Epithelial cell of prostate (primary cell): ENCODE measurements at regions not wholly inside any gene's neighbourhood (a gene's known extent, or its start where the extent isn't known, plus 50 kb on each side); places are given as distances from the start of the nearest gene placed in this dataset.
"Not testable (repeated sequence)": the region's sequence is repeated elsewhere in the genome, so short reads cannot be mapped to it uniquely, and the experiment has no call there.

Experiments
- DNase-seq: peaks from one replicate; pipeline ENCODE4 v3.0.0-alpha.2; 2011; ENCODE audit warnings: low read depth, low spot score
- H3K27ac ChIP-seq: fragments of 450-650 bp; 2 replicates; pipeline ENCODE4 v1.5.1; 2017; ENCODE audit warnings: mild to moderate bottlenecking

GRCh38 chrX:94758130-94758529 lies 1084.1 kb downstream of the FAM133A start:
- no peak overlapping the region for H3K27ac ChIP-seq
- DNase-seq, result no peak

DNA sequence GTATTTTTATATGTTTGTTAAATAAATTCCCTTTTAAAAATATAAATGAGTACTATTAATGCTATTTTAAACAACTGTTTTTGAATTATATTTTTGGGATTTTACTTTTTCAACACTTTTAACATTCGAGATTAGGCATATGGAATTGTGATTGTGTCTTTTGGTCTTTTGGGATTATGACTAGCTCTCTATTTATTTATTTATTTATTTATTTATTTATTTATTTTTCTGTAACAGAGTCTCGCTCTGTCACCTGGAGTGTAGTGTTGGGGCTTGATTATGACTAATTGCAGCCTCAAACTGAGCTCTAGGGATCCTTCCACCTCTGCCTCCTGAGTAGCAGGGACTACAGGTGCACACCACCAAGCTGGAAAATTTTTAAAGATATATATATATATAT lies 1101.6 kb downstream of the FAM133A start:
- no peak overlapping the region for H3K27ac ChIP-seq
- DNase-seq, result no peak

DNA sequence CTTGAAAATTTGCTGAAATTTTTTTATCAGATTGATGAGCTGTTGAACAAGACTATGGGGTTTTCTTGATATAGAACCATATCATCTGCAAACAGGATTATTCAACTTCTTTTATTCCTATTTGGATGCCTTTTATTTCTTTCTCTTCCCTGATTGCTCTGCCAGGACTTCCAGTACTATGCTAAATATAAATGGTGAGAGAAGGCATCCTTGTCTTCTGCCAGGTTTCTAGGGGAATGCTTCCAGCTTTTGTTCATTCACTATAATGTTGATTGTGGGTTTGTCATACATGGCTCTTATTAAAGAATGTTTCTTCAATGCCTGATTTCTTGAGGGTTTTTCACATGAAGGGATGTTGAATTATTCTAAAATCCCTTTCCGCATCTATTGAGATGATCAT lies 1139.5 kb downstream of the FAM133A start:
- DNase-seq, result no peak
- no peak overlapping the region for H3K27ac ChIP-seq

DNA sequence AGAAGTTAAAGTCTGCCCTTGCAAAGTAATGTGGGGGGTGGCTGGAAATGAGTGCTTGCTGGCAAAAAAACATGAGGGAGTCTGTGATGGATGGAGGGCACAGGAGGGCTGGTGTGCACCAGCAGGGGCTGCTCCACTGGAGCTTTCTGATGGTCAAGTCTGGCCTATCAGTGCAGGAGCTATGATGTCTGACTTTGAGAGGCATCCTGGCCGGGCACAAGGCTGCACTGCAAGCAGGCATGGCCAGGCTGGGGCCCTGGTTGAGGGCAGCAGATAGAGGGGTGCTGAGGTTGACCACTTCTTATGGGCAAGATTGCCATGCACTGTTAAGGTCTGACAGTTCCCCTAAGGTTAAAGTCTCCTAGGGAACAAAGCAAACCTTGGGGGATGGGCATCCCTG lies 1140.2 kb downstream of the FAM133A start:
- DNase-seq, result no peak
- H3K27ac ChIP-seq, result no peak overlapping the region

DNA sequence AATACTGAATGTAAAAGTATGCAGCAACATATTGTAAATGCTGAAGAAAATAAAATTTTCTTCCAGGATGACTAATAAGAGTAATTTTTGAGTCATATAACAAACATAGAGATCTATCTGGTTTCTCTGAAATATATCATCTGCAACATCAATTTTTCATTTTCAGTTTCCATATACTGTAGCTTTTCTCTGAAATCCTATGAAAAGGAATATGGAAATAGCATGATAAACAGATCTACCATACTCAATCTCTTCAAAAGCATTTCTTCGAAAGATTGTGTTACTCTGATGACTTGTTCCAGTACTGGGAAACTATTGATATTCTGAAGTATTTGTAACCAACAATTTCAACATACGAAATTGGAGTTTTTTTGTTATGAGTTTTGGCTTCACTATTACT lies 1156.7 kb downstream of the FAM133A start:
- no peak overlapping the region for H3K27ac ChIP-seq
- DNase-seq, result no peak

DNA sequence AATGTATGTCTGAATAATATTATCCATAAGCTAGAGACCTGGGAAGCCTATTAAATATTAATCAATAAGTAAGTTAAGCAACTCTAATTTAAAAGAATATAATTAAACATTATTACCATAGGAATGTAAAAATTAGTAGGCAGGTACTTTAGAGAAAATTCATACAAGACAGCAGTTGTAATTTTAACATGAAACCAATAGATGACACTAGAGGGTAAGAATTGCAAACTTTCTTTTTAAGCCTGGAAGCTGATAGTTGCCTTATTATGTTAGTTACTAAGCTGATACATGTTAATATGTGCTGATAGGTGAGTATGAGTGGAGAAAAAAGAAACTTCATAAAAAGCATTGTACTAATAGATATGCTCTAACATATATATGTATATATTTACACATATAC lies 1157.4 kb downstream of the FAM133A start:
- DNase-seq, result no peak

DNA sequence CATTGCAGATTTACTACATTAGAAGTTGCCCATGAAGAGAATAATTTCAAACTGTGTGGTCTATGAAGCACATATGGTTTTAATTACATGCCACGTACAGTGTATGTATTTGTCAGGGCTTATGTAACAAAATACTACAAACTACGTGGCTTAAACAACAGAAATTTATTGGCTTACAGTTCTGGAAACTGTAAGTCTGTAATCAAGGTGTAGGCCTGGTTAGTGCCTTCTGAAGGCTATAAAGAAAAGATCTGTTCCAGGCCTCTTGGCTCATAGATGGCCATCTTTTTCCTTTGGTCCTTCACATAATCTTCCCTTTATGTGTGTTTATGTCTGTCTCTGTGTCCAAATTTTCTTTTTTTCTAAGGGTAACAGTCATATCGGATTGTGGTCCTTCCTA lies 1160.2 kb downstream of the FAM133A start:
- H3K27ac ChIP-seq, result no peak overlapping the region
- DNase-seq, result no peak

More for the DNA sequence above, 1157.4 kb downstream of the FAM133A start:
- no peak overlapping the region for H3K27ac ChIP-seq

- no peak for DNase-seq
These were observed 1176.8 kb downstream of the FAM133A start for GRCh38 chrX:94850811-94851210.

DNA sequence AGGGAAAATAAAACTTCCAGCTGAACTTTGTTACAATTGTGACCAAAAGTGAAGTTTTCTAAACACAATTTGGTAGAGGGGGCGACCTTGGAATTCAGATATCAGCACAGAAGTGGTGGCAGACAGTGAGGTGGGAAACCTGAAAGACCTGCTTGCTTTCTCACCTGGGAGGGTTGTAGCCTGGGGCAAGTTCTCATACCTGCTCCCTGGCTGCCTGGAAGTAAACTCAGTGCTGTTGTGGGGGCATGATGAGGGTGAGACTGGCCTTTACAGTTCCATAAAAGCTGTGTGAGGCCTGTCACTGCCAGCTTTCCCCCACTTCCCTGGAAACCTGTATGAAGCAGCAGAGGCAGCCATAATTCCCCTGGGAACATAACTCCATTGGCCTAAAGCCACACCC lies 1180.2 kb downstream of the FAM133A start:
- DNase-seq, result no peak

More at GRCh38 chrX:94850811-94851210, 1176.8 kb downstream of the FAM133A start:
- no peak overlapping the region for H3K27ac ChIP-seq

GRCh38 chrX:94862470-94862869 lies 1188.5 kb downstream of the FAM133A start:
- DNase-seq, H3K27ac ChIP-seq: not testable (repeated sequence)

More for the DNA sequence above, 1180.2 kb downstream of the FAM133A start:
- H3K27ac ChIP-seq, result no peak overlapping the region

DNA sequence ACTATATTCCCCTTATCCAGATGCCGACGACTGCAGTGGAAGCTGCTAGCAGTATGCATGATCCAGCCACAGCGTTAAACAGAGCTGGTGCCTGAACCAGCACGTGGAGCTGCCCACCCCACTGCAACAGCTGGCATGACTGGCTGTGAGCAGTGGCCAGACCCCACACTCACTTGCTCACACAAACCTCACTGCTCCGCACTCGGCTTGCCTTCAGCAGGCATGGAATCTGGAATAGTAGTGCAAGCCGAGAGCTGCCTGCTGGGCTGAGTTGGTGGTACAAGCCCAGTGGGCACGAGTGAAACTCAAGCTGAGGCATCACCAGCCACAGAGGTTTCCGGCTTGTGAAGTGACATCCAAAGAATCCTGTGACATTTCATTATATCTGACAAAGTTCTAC lies 1197.6 kb downstream of the FAM133A start:
- DNase-seq, result no peak
- no peak overlapping the region for H3K27ac ChIP-seq

DNA sequence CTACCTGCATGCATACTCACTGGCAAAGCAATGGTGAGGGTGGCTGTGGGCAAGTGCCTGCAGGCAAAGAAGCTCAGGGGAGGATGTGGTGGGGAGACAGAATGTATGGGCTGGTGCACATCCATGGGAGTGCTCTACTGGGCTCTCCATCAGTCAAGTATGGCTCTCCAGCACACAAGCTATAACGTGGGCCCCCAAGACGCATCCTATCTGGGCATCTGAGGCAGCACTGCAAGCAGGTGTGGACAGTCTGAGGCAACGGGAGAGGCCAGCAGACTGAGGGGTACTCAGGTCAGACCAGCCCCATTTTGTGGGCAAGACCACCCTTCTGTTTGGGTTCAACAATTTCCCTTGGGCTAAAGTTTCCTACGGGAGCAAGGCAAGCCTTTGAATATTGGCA lies 1227.8 kb downstream of the FAM133A start:
- DNase-seq, result no peak
- H3K27ac ChIP-seq, result no peak overlapping the region

DNA sequence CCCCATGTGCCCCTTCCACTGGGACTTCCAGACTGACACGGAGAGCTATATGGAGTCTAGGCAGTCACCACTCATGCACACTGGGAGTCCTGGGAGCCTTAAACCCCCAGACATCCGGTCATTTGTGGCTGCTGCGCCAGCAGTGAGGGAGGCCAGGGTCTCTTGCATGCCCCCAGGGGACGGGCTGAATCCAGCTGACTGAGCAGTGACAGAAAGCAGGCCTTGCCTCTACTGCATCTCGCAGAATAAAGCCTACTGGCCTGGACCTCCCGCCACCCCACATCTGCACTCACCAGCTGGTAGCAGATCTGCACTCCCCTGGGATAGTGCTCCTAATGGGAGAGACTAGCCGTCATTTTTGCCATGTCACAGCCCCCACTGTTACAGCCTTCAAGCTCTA lies 1234.2 kb downstream of the FAM133A start:
- no peak for DNase-seq
- H3K27ac ChIP-seq, result no peak overlapping the region

- no peak overlapping the region for H3K27ac ChIP-seq
These were observed 1234.6 kb downstream of the FAM133A start for GRCh38 chrX:94908648-94909047.

GRCh38 chrX:94914235-94914634 lies 1240.2 kb downstream of the FAM133A start:
- no peak overlapping the region for H3K27ac ChIP-seq
- DNase-seq, result no peak

More at GRCh38 chrX:94908648-94909047, 1234.6 kb downstream of the FAM133A start:
- no peak for DNase-seq

GRCh38 chrX:94932278-94932965 lies 1258.4 kb downstream of the FAM133A start:
- H3K27ac ChIP-seq, result no peak overlapping the region
- no peak for DNase-seq

DNA sequence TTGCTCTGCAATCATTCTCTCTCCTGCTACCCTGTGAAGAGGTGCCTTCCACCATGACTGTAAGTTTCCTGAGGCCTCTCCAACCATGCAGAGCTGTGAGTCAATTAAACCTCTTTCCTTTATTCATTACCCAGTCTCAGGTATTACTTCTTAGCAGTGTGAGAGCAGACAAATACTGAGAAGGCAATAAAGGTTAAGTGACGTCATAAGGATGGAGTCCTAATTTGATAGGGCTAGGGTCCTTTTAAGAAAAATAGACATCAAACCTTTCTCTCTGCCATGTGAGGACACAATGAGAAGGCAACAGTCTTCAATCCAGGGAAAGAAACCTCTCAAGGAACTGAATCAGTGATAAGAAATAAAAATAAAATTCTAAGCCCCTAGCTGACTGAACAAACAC lies 1262.7 kb downstream of the FAM133A start:
- DNase-seq, result no peak
- H3K27ac ChIP-seq, result no peak overlapping the region

DNA sequence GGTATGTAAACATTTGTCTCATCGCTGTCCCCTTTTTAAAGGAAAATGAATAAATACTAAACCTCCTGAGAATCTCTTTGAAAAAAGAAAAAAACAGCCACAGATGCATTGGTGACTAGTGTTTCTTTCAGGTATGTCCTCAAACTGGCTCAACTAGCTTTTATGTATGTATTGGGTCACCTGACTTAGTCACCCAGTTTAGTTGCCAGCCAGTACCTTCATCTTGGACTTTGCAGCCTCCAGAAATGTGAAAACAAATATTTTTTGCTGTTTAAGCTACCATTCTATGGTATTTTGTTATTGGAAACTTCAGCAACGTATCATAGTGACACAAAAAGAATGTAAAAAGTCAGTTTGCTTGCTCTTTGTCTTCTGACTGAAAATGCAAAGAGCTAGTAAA lies 1263.5 kb downstream of the FAM133A start:
- no peak for DNase-seq
- H3K27ac ChIP-seq, result no peak overlapping the region

- DNase-seq, result no peak
These were observed 1268.6 kb downstream of the FAM133A start for GRCh38 chrX:94942603-94943002.

DNA sequence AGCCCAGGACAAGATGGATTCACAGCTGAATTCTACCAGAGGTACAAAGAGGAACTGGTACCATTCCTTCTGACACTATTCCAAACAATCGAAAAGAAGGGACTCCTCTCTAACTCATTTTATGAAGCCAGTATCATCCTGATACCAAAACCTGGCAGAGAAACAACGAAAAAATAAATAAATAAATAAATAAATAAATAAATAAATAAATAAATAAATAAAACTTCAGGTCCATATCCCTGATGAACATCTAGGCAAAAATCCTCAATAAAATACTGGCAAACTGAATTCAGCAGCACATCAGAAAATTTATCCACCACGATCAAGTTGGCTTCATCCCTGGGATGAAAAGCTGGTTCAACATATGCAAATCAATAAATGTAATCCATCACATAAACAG lies 1272.1 kb downstream of the FAM133A start:
- DNase-seq, result not testable (repeated sequence)

More at GRCh38 chrX:94942603-94943002, 1268.6 kb downstream of the FAM133A start:
- no peak overlapping the region for H3K27ac ChIP-seq

GRCh38 chrX:94961730-94962129 lies 1287.7 kb downstream of the FAM133A start:
- no peak overlapping the region for H3K27ac ChIP-seq
- no peak for DNase-seq

More for the DNA sequence above, 1272.1 kb downstream of the FAM133A start:
- not testable (repeated sequence) for H3K27ac ChIP-seq

DNA sequence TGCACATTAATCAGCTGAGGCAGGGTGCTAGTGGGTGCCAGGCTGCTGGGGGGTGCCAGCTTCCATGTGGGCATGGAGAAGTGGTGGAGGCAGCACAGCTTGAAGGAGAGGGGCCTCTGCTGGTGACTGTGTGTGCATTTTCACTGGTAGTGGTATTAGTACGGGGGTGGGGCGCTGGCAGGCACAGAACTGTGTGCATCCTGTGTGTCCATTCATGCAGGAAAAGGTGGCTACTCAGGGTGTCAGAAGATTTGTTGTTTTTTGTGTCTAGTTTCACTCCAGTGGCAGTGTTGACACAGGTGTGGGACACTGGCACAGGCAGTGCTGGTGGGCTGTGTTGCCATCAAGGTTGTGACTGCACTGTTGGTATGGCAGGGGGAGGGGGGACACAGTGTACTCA lies 1303.6 kb downstream of the FAM133A start:
- no peak for DNase-seq
- no peak overlapping the region for H3K27ac ChIP-seq
